H1 (cell line): ENCODE measurements at regions not wholly inside any gene's neighbourhood (a gene's known extent, or its start where the extent isn't known, plus 50 kb on each side); places are given as distances from the start of the nearest gene placed in this dataset.

Experiments
- CTCF ChIA-PET: fragments of 300-600 bp; sonication (Branson Sonifier 250); formaldehyde crosslinking; loops from one replicate; lab custom pipeline; 2021; ENCODE audit not compliant: partially characterized antibody; lab: Charles Lee
- POLR2A ChIA-PET: fragments of 300-600 bp; sonication (Branson Sonifier 250); formaldehyde crosslinking; loops from one replicate; lab custom pipeline; 2021; ENCODE audit warnings: inconsistent platforms; ENCODE audit not compliant: partially characterized antibody; lab: Charles Lee
- DNase-seq, 2 experiments: peaks; one replicate each; pipeline versions ENCODE4 v3.0.0 to v3.0.0-alpha.2; 2010 to 2022; ENCODE audit warnings: low spot score in 2 of 2, low read depth in 1 of 2, mixed read lengths in 1 of 2
- FAIRE-seq: peaks from 2 replicates; lab custom pipeline; 2011; peaks lifted over from hg19 to GRCh38; lab: Jason Lieb, UNC
- H2AFZ ChIP-seq: 2 replicates; pipeline ENCODE4 v1.8.1; 2012; ENCODE audit warnings: low read length, inconsistent platforms
- H2AK5ac ChIP-seq: 2 replicates; pipeline ENCODE4 v1.6.1; 2013; ENCODE audit warnings: low read depth, low read length
- H2BK120ac ChIP-seq: replicated peaks from 2 replicates; pipeline ENCODE3; 2013; ENCODE audit warnings: low read depth, low read length, inconsistent platforms
- H2BK12ac ChIP-seq: 2 replicates; pipeline ENCODE4 v1.6.1; 2013; ENCODE audit warnings: low read depth, low read length
- H2BK15ac ChIP-seq: 2 replicates; pipeline ENCODE4 v1.6.1; 2013; ENCODE audit warnings: low read length
- H2BK20ac ChIP-seq: 2 replicates; pipeline ENCODE4 v1.6.1; 2013; ENCODE audit warnings: low read length
- H2BK5ac ChIP-seq: 2 replicates; pipeline ENCODE4 v1.6.1; 2013; ENCODE audit warnings: low read depth, low read length
- H3K14ac ChIP-seq: 2 replicates; pipeline ENCODE4 v1.6.1; 2013; ENCODE audit warnings: inconsistent platforms; ENCODE audit not compliant: insufficient read length
- H3K18ac ChIP-seq: 2 replicates; pipeline ENCODE4 v1.6.1; 2013; ENCODE audit warnings: low read length; ENCODE audit errors: extremely low read depth
- H3K23ac ChIP-seq: 2 replicates; pipeline ENCODE4 v1.6.1; 2013; ENCODE audit warnings: inconsistent platforms; ENCODE audit not compliant: insufficient read length
- H3K23me2 ChIP-seq: 2 replicates; pipeline ENCODE4 v1.6.1; 2013; ENCODE audit warnings: low read depth, low read length
- H3K27ac ChIP-seq: 2 replicates; pipeline ENCODE4 v1.6.1; 2011; ENCODE audit warnings: low read depth, low read length, inconsistent platforms
- H3K27me3 ChIP-seq, 4 experiments: replicated peaks in 1 of 4; 1 replicate in 1 of 4; 2 replicates in 3 of 4; pipeline versions ENCODE4 v1.6.1 to v1.8.1; 2011 to 2013; ENCODE audit warnings: low read length in 3 of 4, mild to moderate bottlenecking in 3 of 4, inconsistent platforms in 2 of 4, mixed read lengths in 2 of 4, moderate library complexity in 1 of 4; ENCODE audit not compliant: control insufficient read depth in 3 of 4, insufficient read depth in 3 of 4; ENCODE audit errors: extremely low read depth in 1 of 4
- H3K36me3 ChIP-seq, 4 experiments: 2 replicates each; pipeline versions ENCODE4 v1.6.1 to v1.8.1; 2011 to 2013; ENCODE audit warnings: mild to moderate bottlenecking in 4 of 4, low read length in 3 of 4, moderate library complexity in 2 of 4, control low read depth in 1 of 4, inconsistent platforms in 1 of 4; ENCODE audit not compliant: insufficient read depth in 4 of 4, control insufficient read depth in 2 of 4
- H3K4ac ChIP-seq: replicated peaks from 2 replicates; pipeline ENCODE3; 2013; ENCODE audit warnings: low read length, low read depth, mixed read lengths, inconsistent platforms; ENCODE audit not compliant: insufficient read length
- H3K4me1 ChIP-seq, 4 experiments: replicated peaks in 1 of 4; 1 replicate in 1 of 4; 2 replicates in 3 of 4; pipeline versions ENCODE4 v1.6.1 to v1.8.1; 2011 to 2013; ENCODE audit warnings: low read length in 3 of 4, inconsistent platforms in 2 of 4, mixed read lengths in 1 of 4; ENCODE audit not compliant: insufficient read depth in 4 of 4, control insufficient read depth in 3 of 4
- H3K4me2 ChIP-seq, 2 experiments: 2 replicates each; pipeline versions ENCODE4 v1.6.1 to v1.8.1; 2011 to 2013; ENCODE audit warnings: low read depth in 2 of 2, low read length in 2 of 2, control low read depth in 1 of 2, inconsistent platforms in 1 of 2, mild to moderate bottlenecking in 1 of 2; ENCODE audit not compliant: insufficient read depth in 1 of 2
- H3K4me3 ChIP-seq, 4 experiments: fragments of 200-600, 300-600 bp in 1 of 4; sonication (generic), shearing (Covaris generic), sonication (Bioruptor Twin) in 1 of 4; 2 replicates each; pipeline versions ENCODE4 v1.5.1 to v1.8.1; 2011 to 2016; ENCODE audit warnings: low read length in 4 of 4, low read depth in 3 of 4, control low read depth in 2 of 4, inconsistent platforms in 2 of 4, mild to moderate bottlenecking in 2 of 4, mixed read lengths in 1 of 4, moderate library complexity in 1 of 4; ENCODE audit not compliant: insufficient read depth in 2 of 4; ENCODE audit errors: extremely low read depth in 1 of 4
- H3K56ac ChIP-seq: replicated peaks from 2 replicates; pipeline ENCODE3; 2013; ENCODE audit warnings: low read depth, mild to moderate bottlenecking, mixed read lengths, low read length, inconsistent platforms; ENCODE audit not compliant: insufficient read length
- H3K79me1 ChIP-seq: 2 replicates; pipeline ENCODE4 v1.6.1; 2013; ENCODE audit warnings: low read depth, low read length, control low read depth
- H3K79me2 ChIP-seq, 2 experiments: 2 replicates each; pipeline versions ENCODE4 v1.6.1 to v1.8.1; 2012 to 2013; ENCODE audit warnings: low read length in 2 of 2, mild to moderate bottlenecking in 2 of 2, inconsistent platforms in 1 of 2; ENCODE audit not compliant: insufficient read depth in 2 of 2, control insufficient read depth in 1 of 2
- H3K9ac ChIP-seq, 4 experiments: replicated peaks in 1 of 4; 1 replicate in 1 of 4; 2 replicates in 3 of 4; pipeline versions ENCODE4 v1.6.1 to v1.8.1; 2011 to 2013; ENCODE audit warnings: low read depth in 3 of 4, low read length in 3 of 4, control low read depth in 2 of 4, mild to moderate bottlenecking in 2 of 4, moderate library complexity in 2 of 4, inconsistent platforms in 1 of 4; ENCODE audit errors: extremely low read depth in 1 of 4
- H3K9me3 ChIP-seq, 2 experiments: 2 replicates each; pipeline versions ENCODE4 v1.6.1 to v1.8.1; 2012 to 2013; ENCODE audit warnings: mild to moderate bottlenecking in 2 of 2, moderate library complexity in 2 of 2, control low read depth in 1 of 2, inconsistent platforms in 1 of 2, low read depth in 1 of 2, low read length in 1 of 2, mixed read lengths in 1 of 2; ENCODE audit not compliant: insufficient read depth in 2 of 2
- H4K20me1 ChIP-seq, 2 experiments: replicated peaks in 1 of 2; 2 replicates each; pipeline versions ENCODE3 to v1.8.1; 2011 to 2013; ENCODE audit warnings: inconsistent platforms in 2 of 2, low read length in 2 of 2, mild to moderate bottlenecking in 1 of 2; ENCODE audit not compliant: insufficient read depth in 2 of 2, control insufficient read depth in 1 of 2
- H4K5ac ChIP-seq: 2 replicates; pipeline ENCODE4 v1.6.1; 2013; ENCODE audit warnings: low read length, low read depth, mixed read lengths, inconsistent platforms; ENCODE audit not compliant: insufficient read length
- H4K8ac ChIP-seq: 2 replicates; pipeline ENCODE4 v1.8.0; 2013; ENCODE audit warnings: mild to moderate bottlenecking, moderate library complexity, low read length, inconsistent platforms; ENCODE audit not compliant: insufficient read depth; ENCODE audit errors: extremely low read depth
- H4K91ac ChIP-seq: replicated peaks from 2 replicates; pipeline ENCODE3; 2013; ENCODE audit warnings: low read length, mixed read lengths, inconsistent platforms; ENCODE audit not compliant: insufficient read length
- CTBP2 ChIP-seq: IDR thresholded peaks from 2 replicates; pipeline ENCODE4 v1.7.0; 2011; ENCODE audit warnings: borderline replicate concordance, mild to moderate bottlenecking, moderate library complexity, mixed read lengths, low read length; ENCODE audit not compliant: insufficient read depth, insufficient read length
- TCF12 ChIP-seq: IDR thresholded peaks from 2 replicates; pipeline ENCODE4 v1.6.1; 2011; ENCODE audit warnings: low read depth, mild to moderate bottlenecking, low read length
- WGBS, 2 experiments: shearing (Covaris generic) in 1 of 2; methylation state at CpG; one replicate each; pipeline versions ENCODE4 v1.1.6 to v1.1.7; 2013 to 2015; ENCODE audit warnings: low lambda C conversion rate in 2 of 2, mixed read lengths in 2 of 2, inconsistent platforms in 1 of 2, low coverage in 1 of 2, missing lambda C conversion rate in 1 of 2; ENCODE audit not compliant: insufficient replicate concordance in 2 of 2, insufficient coverage in 1 of 2, insufficient read length in 1 of 2; ENCODE audit errors: extremely low coverage in 1 of 2, missing lambda C conversion rate in 1 of 2; 5-methylcytosine and 5-hydroxymethylcytosine counted together

- Histone ChIP-seq H3K4me3 (no peak overlapping the region), H3K14ac (no peak overlapping the region), H3K79me1 (no peaks in the 10 kb centered on the region), H2AK5ac (no peak overlapping the region), H2BK20ac (no peak overlapping the region), H4K8ac (no peak overlapping the region), H2BK12ac (no peak overlapping the region), H3K4ac (no peak overlapping the region), H3K36me3 (no peaks in the 10 kb centered on the region), H3K9ac (no peak overlapping the region), H4K5ac (no peak overlapping the region), H3K27me3 (no peaks in the 10 kb centered on the region), H3K79me2 (no peaks in the 10 kb centered on the region), H2AFZ (no peak overlapping the region), H3K4me1 (no peaks in the 10 kb centered on the region), H3K56ac (no peak overlapping the region), H2BK15ac (no peak overlapping the region), H3K4me2 (no peak overlapping the region), H4K20me1 (no peaks in the 10 kb centered on the region), H3K9me3 (peaks cover 16 to 19% of the 10 kb centered on the region in 2 experiments; a peak in 2 of 4 replicates), H3K23me2 (no peaks in the 10 kb centered on the region), H3K23ac (no peak overlapping the region)
- no peak for FAIRE-seq
- WGBS, 2 experiments = 76% methylated on average over 4 of the region's 4 CpGs; no CpG with 5 or more reads in 1 of the 2 experiments
- POLR2A ChIA-PET = no interaction called here
- DNase-seq = no peak
- CTCF ChIA-PET = no interaction called here
- TF ChIP-seq CTBP2 = no peak
- no peak for TF ChIP-seq TCF12
- TF ChIP-seq, all 59 proteins: peak for 0
- Histone ChIP-seq H2BK120ac (no peak overlapping the region), H2BK5ac (no peak overlapping the region), H3K18ac (no peak overlapping the region), H4K91ac (no peak overlapping the region), H3K27ac (no peak overlapping the region)
These were observed 124.1 kb downstream of the CBLN4 start for GRCh38 chr20:55881204-55881603.
